ENCODE measurements at regions not wholly inside any gene's neighbourhood (a gene's known extent, or its start where the extent isn't known, plus 50 kb on each side); places are given as distances from the start of the nearest gene placed in this dataset.

- no peak for DNase-seq (ENCODE audit: low read depth in 2 of 2)
These were observed 304.1 kb downstream of the MCTP2 start for GRCh38 chr15:94535298-94536048.

DNA sequence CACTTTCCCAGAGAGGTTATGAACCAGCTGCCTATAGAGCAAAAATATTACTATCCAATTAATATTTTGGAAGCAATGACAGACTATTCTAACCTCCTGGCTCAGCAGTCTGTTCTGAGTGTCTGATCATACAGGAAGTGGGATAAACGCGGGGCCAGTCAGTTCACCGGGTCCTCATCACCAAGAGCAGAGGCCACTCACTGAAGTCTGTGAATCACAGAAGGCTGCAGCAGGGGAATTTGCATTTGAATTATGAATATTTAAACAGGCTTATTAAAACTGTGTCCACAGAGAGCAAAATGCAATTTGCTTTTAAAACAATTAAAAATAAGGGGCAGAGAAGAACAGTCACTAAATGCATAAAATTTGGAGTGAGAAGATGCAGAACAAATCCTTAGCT is 305.2 kb downstream of the MCTP2 start:
- no peak for DNase-seq (ENCODE audit: low read depth in 2 of 2)

GRCh38 chr15:94538280-94538679 is 306.9 kb downstream of the MCTP2 start:
- no peak for DNase-seq (ENCODE audit: low read depth in 2 of 2)

GRCh38 chr15:94542391-94542790 is 311.0 kb downstream of the MCTP2 start:
- DNase-seq (ENCODE audit: low read depth in 2 of 2): no peak

DNA sequence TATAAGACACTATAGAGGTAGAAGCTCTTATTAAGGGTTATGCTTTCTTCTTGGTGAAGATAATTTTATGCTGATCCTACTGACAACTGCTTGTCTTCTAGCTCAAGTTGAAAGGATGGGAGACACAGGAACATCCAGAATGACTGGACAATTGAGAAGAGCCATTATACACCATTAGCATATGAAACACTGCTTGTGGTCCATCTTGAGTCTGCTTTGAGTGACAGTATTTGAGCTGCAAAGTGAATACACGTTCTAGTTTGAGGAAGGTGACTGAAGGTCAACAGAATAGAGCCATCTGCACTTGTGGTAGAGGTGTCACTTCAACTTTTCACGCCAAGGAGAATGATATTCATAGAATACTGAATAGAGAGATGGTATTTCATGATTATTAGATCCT is 315.4 kb downstream of the MCTP2 start:
- DNase-seq (ENCODE audit: low read depth in 2 of 2): no peak

GRCh38 chr15:94547711-94548110 is 316.4 kb downstream of the MCTP2 start:
- DNase-seq (ENCODE audit: low read depth in 2 of 2): no peak

DNA sequence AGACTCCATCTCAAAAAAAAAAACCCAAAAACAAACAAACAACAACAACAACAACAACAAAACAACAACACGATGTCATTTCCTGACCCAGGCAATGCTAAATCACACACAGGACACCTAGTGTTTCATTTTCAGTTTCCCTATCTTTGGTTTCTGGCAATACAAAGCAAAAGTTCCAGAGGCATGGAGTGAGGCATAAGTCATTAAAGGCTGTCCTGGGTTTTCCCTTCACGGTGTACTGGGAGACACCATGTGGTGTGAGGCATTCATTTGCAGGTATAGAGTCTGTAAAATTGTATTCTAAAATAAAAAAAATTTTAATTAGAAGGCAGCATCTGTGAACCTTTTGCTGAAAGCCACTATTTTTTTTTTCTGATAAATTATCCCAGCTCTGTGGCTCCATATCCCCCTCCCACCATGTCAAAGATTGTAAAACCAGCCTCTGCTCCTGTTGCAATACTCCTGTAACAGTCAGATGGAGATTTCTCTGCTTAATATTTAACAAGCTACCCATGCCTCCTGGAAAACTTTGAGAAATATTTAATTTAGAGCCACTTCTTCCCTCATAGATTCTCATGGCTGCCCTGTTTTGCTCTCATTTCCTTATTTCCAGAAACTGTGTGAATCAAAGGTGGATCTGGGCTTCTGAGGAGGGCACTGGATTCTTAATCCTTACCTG is 324.6 kb downstream of the MCTP2 start:
- no peak for DNase-seq (ENCODE audit: low read depth in 2 of 2)

DNA sequence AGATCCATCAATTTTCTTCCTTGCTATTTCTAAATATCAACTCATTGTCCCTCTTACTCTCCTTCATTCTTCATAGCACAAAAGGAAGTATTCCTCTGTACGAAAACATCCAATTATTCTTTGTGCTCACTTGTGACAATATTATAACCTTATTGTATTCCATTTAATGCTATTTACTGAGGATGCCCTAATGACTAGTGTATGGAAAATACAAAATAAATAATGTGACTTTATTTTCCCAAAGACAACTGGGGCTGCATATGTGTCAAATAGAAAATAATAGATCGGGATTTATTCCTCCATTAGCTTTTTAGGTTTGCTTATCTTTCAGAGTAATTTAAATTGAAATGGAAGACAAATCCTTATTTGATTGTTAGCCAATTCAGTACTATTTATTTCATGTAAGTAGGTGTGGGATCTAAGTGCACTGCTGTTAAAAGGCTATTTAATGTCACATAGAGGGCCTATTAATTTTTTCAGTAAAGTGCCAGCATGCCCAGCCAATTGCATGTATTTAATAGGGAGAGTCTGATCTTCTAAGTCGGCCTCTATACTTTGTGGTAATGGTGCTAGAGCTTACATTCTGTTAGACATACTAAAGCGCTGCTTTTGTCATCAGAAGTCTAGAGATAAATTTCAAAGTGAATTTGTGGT is 329.8 kb downstream of the MCTP2 start:
- DNase-seq (ENCODE audit: low read depth in 2 of 2): no peak

GRCh38 chr15:94563456-94563855 is 332.1 kb downstream of the MCTP2 start:
- DNase-seq (ENCODE audit: low read depth in 2 of 2): no peak

DNA sequence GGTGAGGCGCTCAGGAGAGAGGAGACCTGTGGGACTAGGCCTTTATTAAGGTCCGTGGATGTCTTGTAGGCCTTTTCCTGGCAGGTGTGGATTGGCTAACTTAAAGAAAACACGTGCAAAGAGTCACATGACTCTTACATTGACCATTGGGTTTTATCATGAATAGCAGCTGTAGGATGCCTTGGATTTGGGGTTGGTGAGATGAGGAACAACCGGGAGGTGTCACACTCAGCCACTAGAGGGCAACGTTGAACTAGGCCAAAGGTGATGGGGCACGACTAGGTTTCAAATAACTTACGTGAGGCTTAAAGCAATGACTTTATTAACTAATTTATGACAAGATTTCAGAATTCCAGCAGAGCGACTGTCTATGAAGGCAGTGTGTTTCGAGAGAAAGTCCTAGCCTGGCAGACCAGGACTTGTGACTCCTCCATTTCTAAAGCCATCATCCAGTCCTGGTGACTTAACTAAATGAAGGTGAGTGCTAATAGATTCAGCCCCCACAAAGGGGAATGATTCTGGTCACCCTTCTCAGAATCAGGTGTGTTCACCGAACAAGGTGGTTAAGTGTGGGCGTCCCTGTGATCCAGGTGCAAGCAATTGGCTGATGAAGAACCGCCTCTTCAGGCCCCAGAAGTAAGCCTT is 345.6 kb downstream of the MCTP2 start:
- peak; percentile 4 to 22 for DNase-seq (ENCODE audit: low read depth in 2 of 2)

DNA sequence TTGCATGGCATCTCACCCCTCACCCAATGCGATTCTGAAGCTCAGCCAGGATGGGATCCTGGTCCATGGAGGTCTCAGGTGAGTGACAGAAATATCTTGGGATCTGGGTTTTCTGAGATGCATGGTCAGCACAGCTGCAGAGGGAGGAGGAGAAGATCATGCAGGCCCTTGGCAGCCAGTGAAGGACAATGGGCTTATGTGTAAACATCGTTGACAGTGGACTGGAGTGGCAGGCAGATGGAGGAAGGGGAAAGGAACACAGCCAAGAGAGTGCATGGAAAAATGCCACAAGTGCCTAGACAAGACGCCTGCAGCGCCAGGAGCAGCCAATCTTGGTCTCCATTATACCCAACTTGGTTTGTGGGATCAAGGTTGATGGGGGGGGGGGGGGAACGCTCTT is 347.9 kb downstream of the MCTP2 start:
- DNase-seq (ENCODE audit: low read depth in 2 of 2): no peak

- DNase-seq (ENCODE audit: low read depth in 2 of 2): no peak
These were observed 349.0 kb downstream of the MCTP2 start for GRCh38 chr15:94580211-94580885.

DNA sequence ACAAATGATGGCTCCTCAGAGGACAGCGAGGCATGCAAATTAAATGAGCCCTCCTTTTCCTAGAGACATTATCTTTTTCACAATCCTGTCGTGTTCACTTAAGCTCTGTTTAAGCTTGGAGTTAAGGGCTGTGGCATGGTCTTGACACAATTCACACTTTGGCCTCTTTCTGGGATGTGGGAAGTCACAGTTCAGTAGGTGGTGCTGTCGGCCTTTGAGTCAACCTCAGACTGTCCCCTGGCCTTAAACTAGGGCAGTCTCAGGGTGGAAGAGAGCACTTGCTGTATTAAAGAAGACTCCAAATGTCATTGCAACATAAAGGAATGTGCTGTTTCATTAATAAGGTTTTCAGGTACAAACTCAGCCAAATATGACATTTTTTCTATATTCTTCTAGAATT is 351.0 kb downstream of the MCTP2 start:
- DNase-seq (ENCODE audit: low read depth in 2 of 2): peak; percentile 2 to 18

DNA sequence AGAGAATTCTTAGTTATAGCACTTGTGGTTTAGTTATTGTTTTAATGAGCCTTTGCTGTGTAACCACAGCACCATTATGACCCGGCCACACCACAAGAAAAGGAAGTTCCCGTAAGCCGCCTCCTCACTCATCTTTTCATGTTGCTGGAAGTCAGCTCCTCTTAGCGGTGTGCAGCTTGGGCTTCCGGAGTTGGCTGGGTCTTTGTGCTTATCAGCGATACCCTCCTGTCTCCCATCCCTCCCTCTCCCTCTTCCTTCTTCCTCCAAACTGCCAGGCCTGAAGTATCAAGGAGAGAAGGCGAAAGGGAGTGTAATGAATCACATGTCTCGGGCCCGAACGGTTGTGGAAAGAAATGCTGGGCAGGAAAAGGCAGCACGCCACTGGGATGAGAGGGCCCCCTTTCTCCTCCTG is 353.5 kb downstream of the MCTP2 start:
- DNase-seq (ENCODE audit: low read depth in 2 of 2): peak; percentile 30 to 46

DNA sequence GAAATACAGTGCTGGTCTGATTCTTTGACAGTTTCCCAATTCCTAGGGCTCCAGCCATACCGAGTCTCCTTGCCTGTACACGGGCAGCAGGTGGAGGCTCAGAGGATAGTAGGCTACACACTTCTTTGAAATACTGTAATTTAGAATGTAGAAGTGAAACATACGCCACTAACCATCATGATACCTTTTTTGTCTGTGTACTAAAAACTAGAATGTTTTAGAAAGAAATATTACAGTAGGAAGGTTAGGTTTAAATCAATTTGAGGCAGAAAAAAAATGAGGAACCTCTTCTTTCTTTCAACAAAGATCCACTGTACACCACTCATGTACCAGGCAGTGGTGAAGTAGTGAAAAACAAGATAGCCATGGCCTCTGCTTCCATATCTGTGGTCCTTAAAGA is 354.7 kb downstream of the MCTP2 start:
- no peak for DNase-seq (ENCODE audit: low read depth in 2 of 2)

DNA sequence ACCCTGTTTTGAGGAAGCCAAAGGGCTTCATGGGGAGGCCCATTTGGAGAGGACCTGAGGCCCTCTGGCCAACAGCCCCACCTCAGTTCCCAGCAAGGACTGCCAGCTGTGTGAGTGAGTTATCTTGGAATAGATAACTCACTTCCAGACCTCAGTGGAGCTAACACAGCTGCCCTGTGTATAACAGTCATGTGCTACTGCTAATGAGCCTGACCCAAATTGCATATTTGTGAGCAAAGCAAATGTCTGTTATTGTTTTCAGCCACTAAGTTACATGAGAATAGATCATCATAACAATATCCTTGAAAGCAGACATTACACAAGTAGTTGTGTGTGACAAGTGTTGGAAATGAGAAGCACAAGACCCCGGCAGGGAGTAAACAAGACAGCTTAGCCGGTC is 355.8 kb downstream of the MCTP2 start:
- no peak for DNase-seq (ENCODE audit: low read depth in 2 of 2)

GRCh38 chr15:94588993-94589392 is 357.6 kb downstream of the MCTP2 start:
- no peak for DNase-seq (ENCODE audit: low read depth in 2 of 2)

GRCh38 chr15:94592495-94592894 is 361.1 kb downstream of the MCTP2 start:
- no peak for DNase-seq (ENCODE audit: low read depth in 2 of 2)

- DNase-seq (ENCODE audit: low read depth in 2 of 2): no peak
These were observed 365.3 kb downstream of the MCTP2 start for GRCh38 chr15:94596707-94597106.

DNA sequence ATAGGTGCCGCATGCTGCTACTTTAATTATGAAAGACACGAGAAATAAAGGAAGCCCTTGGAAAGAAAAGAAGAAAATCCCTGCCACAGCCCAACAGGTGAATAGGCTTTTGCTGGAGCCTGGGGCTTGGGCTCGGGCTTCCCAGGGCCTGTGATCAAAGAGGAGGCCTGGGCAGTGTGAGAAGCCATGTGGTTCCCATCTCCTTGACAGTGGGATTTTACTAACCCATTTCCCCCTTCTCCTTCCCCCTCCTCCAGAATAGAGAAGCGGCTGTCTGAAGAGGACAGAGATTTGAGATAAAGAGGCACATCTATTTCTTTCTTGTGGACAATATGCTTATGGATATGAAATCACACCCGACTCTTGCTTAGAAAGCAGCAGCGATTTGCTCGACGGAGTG is 369.1 kb downstream of the MCTP2 start:
- DNase-seq (ENCODE audit: low read depth in 2 of 2): no peak

DNA sequence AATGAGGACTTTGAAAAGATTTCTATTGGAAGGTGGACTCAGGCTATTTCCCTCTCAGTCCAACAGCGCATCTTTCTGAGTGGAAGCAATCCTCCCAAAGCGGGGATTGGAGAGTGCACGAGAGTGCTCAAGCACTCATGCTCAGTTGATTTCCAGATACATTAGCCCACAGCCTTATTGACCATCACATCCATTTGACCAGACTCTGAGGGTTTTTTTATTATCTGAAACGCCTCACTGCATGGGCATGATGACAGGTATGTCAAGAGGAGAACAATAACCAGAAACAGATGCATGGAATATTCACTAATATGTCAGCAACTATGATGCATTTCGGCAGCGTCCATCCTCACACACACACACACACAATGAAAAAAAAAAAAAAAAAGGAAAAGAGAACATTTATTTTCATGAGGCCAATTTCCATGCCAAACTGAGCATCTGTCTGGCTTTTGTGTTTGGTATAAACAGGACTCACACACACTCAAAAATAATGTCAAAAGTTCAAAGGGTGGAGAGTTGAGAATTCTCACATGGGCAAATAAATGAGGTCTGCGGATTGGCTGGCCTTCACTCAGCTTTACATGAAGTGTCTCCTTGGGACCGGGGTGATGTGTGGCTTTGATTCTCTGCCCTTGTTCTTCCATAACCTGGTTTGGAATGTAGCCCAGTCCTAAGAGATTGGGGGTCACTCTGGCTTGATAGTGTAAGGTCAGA is 371.6 kb downstream of the MCTP2 start:
- DNase-seq (ENCODE audit: low read depth in 2 of 2): no peak

Measured in stimulated activated CD4-positive, alpha-beta T cell treated with anti-CD3 and anti-CD28 coated beads, Interleukin-4, amount 100 ng/mL, for 48 hours (primary cell).